ENCODE measurements at regions not wholly inside any gene's neighbourhood (a gene's known extent, or its start where the extent isn't known, plus 50 kb on each side); places are given as distances from the start of the nearest gene placed in this dataset.

- TF ChIP-seq CTCF (IDR thresholded peaks at IDR 0.05), result no peak
- H3K4me1 ChIP-seq (ENCODE audit: control insufficient read depth in 1 of 2, low read depth in 2 of 2), result no peaks in the 10 kb centered on the region
- no peaks in the 10 kb centered on the region for H3K9me3 ChIP-seq
- ATAC-seq (ENCODE audit: insufficient number of reproducible peaks, low FRiP score, low read depth), result no peak
- H3K36me3 ChIP-seq, result no peaks in the 10 kb centered on the region
- H3K27ac ChIP-seq, result no peak overlapping the region
- no peak overlapping the region for H3K4me3 ChIP-seq
- no peaks in the 10 kb centered on the region for H3K27me3 ChIP-seq (replicated peaks; ENCODE audit: insufficient read depth)
- DNase-seq (ENCODE audit: low spot score), result no peak
These were observed 128.3 kb downstream of the CYRIA start for GRCh38 chr2:16537347-16537746.

GRCh38 chr2:16526193-16526592 lies 139.4 kb downstream of the CYRIA start:
- TF ChIP-seq CTCF (IDR thresholded peaks at IDR 0.05), result no peak
- Histone ChIP-seq H3K27ac (no peak overlapping the region), H3K27me3 (replicated peaks; ENCODE audit: insufficient read depth) (no peaks in the 10 kb centered on the region)

GRCh38 chr2:16525265-16525887 lies 140.3 kb downstream of the CYRIA start:
- Histone ChIP-seq H3K36me3 (no peaks in the 10 kb centered on the region), H3K27me3 (replicated peaks; ENCODE audit: insufficient read depth) (no peaks in the 10 kb centered on the region), H3K4me3 (no peak overlapping the region), H3K9me3 (no peaks in the 10 kb centered on the region), H3K27ac (no peak overlapping the region), H3K4me1 (ENCODE audit: control insufficient read depth in 1 of 2, low read depth in 2 of 2) (no peaks in the 10 kb centered on the region)
- DNase-seq (ENCODE audit: low spot score) (no peak), ATAC-seq (ENCODE audit: insufficient number of reproducible peaks, low FRiP score, low read depth) (no peak)
- TF ChIP-seq CTCF (IDR thresholded peaks at IDR 0.05), result no peak

More at GRCh38 chr2:16526193-16526592, 139.4 kb downstream of the CYRIA start:
- Histone ChIP-seq H3K9me3 (no peaks in the 10 kb centered on the region), H3K4me1 (ENCODE audit: control insufficient read depth in 1 of 2, low read depth in 2 of 2) (no peaks in the 10 kb centered on the region), H3K4me3 (no peak overlapping the region), H3K36me3 (no peaks in the 10 kb centered on the region)
- no peak for ATAC-seq (ENCODE audit: insufficient number of reproducible peaks, low FRiP score, low read depth)
- DNase-seq (ENCODE audit: low spot score), result no peak

- Histone ChIP-seq H3K27ac (no peak overlapping the region), H3K9me3 (no peaks in the 10 kb centered on the region), H3K36me3 (no peaks in the 10 kb centered on the region), H3K27me3 (replicated peaks; ENCODE audit: insufficient read depth) (no peaks in the 10 kb centered on the region), H3K4me3 (no peak overlapping the region), H3K4me1 (ENCODE audit: control insufficient read depth in 1 of 2, low read depth in 2 of 2) (no peaks in the 10 kb centered on the region)
- DNase-seq (ENCODE audit: low spot score), result no peak
- ATAC-seq (ENCODE audit: insufficient number of reproducible peaks, low FRiP score, low read depth), result no peak
- TF ChIP-seq CTCF (IDR thresholded peaks at IDR 0.05), result no peak
These were observed 141.9 kb downstream of the CYRIA start for GRCh38 chr2:16523711-16524110.

GRCh38 chr2:16522031-16522831 lies 143.4 kb downstream of the CYRIA start:
- Histone ChIP-seq H3K4me1 (ENCODE audit: control insufficient read depth in 1 of 2, low read depth in 2 of 2) (no peaks in the 10 kb centered on the region), H3K4me3 (no peak overlapping the region), H3K9me3 (no peaks in the 10 kb centered on the region), H3K27me3 (replicated peaks; ENCODE audit: insufficient read depth) (no peaks in the 10 kb centered on the region), H3K27ac (no peak overlapping the region), H3K36me3 (no peaks in the 10 kb centered on the region)
- no peak for TF ChIP-seq CTCF (IDR thresholded peaks at IDR 0.05)
- DNase-seq (ENCODE audit: low spot score) (no peak), ATAC-seq (ENCODE audit: insufficient number of reproducible peaks, low FRiP score, low read depth) (no peak)
